DOHH2 (cell line): ENCODE measurements at regions not wholly inside any gene's neighbourhood (a gene's known extent, or its start where the extent isn't known, plus 50 kb on each side); places are given as distances from the start of the nearest gene placed in this dataset.

ENCODE experiments used
- H3F3A ChIP-seq: fragments of 200-600 bp; sonication (generic), shearing (Covaris generic); 2 replicates; pipeline ENCODE4 v1.6.0; 2016; ENCODE audit warnings: antibody characterized with exemption, mild to moderate bottlenecking; ENCODE audit not compliant: control insufficient read depth, insufficient read depth
- H3K27ac ChIP-seq: fragments of 200-600 bp; sonication (generic); 2 replicates; pipeline ENCODE4 v1.5.1; 2014; ENCODE audit warnings: low read depth, mild to moderate bottlenecking, low read length, moderate library complexity
- H3K27me3 ChIP-seq: fragments of 200-600 bp; sonication (generic); 2 replicates; pipeline ENCODE4 v1.6.1; 2014; ENCODE audit warnings: mild to moderate bottlenecking, low read length, mixed read lengths; ENCODE audit not compliant: control insufficient read depth
- H3K36me3 ChIP-seq: fragments of 200-600 bp; sonication (generic); 2 replicates; pipeline ENCODE4 v1.6.1; 2014; ENCODE audit warnings: mild to moderate bottlenecking, low read length, moderate library complexity, mixed read lengths; ENCODE audit not compliant: control insufficient read depth
- H3K4me1 ChIP-seq: fragments of 200-600 bp; sonication (generic); 2 replicates; pipeline ENCODE4 v1.6.1; 2014; ENCODE audit warnings: mild to moderate bottlenecking, low read length, mixed read lengths; ENCODE audit not compliant: control insufficient read depth
- H3K4me2 ChIP-seq: fragments of 200-600 bp; sonication (generic); 2 replicates; pipeline ENCODE4 v1.6.0; 2014; ENCODE audit warnings: mild to moderate bottlenecking, low read length, moderate library complexity
- H3K4me3 ChIP-seq: fragments of 200-600 bp; sonication (generic); 2 replicates; pipeline ENCODE4 v1.5.1; 2014; ENCODE audit warnings: mild to moderate bottlenecking, low read length, mixed read lengths
- H3K79me2 ChIP-seq: fragments of 200-600 bp; sonication (generic); 2 replicates; pipeline ENCODE4 v1.6.1; 2014; ENCODE audit warnings: mild to moderate bottlenecking, low read length, mixed read lengths; ENCODE audit not compliant: control insufficient read depth
- H3K9me2 ChIP-seq: fragments of 200-600 bp; sonication (generic); replicated peaks from 2 replicates; pipeline ENCODE4 v1.6.1; 2014; ENCODE audit warnings: mild to moderate bottlenecking, low read length, mixed read lengths; ENCODE audit not compliant: control insufficient read depth
- H3K9me3 ChIP-seq: fragments of 200-600 bp; sonication (generic); 2 replicates; pipeline ENCODE4 v1.6.1; 2014; ENCODE audit warnings: antibody characterized with exemption, low read length, mixed read lengths; ENCODE audit not compliant: control insufficient read depth, insufficient read depth
- H4K20me1 ChIP-seq: fragments of 200-600 bp; sonication (generic); 2 replicates; pipeline ENCODE4 v1.6.0; 2014; ENCODE audit warnings: low read depth, mild to moderate bottlenecking, antibody characterized with exemption, low read length, moderate library complexity; ENCODE audit not compliant: control insufficient read depth, insufficient read depth
- EZH2phosphoT487 ChIP-seq: fragments of 200-600 bp; sonication (generic); IDR thresholded peaks from 2 replicates; pipeline ENCODE4 v1.6.1; 2017; ENCODE audit warnings: borderline replicate concordance, mild to moderate bottlenecking, antibody characterized with exemption, low read length, moderate library complexity, mixed read lengths
- TF ChIP-seq, protein P1 (sequence below): fragments of 200-600 bp; sonication (generic); IDR thresholded peaks from one replicate; pipeline ENCODE4 v1.5.1; 2014; ENCODE audit warnings: antibody characterized with exemption, mild to moderate bottlenecking, low read depth, low read length; ENCODE audit not compliant: poor library complexity, severe bottlenecking

DNA sequence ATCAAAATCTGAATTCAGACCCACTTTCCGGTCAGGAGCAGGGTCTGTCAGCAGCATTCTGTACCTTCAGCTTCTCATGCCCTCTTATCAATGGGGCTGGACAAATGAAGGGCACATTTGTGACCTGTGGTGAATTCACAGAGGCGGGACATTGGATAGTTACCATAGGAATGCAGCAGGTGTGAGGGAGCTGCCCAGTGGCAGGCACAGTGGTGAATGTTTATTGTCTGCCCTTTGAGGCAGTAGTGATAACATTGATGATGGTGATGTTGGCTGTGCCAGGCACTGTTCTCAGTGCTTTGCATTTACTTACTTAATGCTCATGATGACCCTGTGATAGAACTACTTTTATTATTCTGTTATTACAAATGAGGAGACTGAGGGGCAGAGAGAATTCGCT is 101.2 kb upstream of the KIT start:
- Histone ChIP-seq H3K9me3 (no peaks in the 10 kb centered on the region), H3K79me2 (no peaks in the 10 kb centered on the region), H3K4me1 (no peaks in the 10 kb centered on the region), H3K4me3 (no peak overlapping the region), H3K4me2 (no peak overlapping the region), H3K36me3 (no peaks in the 10 kb centered on the region), H3F3A (no peaks in the 10 kb centered on the region), H3K27ac (no peak overlapping the region), H3K9me2 (no peaks in the 10 kb centered on the region), H3K27me3 (no peaks in the 10 kb centered on the region), H4K20me1 (no peaks in the 10 kb centered on the region)
- TF ChIP-seq, protein P1, sequence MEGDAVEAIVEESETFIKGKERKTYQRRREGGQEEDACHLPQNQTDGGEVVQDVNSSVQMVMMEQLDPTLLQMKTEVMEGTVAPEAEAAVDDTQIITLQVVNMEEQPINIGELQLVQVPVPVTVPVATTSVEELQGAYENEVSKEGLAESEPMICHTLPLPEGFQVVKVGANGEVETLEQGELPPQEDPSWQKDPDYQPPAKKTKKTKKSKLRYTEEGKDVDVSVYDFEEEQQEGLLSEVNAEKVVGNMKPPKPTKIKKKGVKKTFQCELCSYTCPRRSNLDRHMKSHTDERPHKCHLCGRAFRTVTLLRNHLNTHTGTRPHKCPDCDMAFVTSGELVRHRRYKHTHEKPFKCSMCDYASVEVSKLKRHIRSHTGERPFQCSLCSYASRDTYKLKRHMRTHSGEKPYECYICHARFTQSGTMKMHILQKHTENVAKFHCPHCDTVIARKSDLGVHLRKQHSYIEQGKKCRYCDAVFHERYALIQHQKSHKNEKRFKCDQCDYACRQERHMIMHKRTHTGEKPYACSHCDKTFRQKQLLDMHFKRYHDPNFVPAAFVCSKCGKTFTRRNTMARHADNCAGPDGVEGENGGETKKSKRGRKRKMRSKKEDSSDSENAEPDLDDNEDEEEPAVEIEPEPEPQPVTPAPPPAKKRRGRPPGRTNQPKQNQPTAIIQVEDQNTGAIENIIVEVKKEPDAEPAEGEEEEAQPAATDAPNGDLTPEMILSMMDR: no peak
- TF ChIP-seq EZH2phosphoT487: no peak

DNA sequence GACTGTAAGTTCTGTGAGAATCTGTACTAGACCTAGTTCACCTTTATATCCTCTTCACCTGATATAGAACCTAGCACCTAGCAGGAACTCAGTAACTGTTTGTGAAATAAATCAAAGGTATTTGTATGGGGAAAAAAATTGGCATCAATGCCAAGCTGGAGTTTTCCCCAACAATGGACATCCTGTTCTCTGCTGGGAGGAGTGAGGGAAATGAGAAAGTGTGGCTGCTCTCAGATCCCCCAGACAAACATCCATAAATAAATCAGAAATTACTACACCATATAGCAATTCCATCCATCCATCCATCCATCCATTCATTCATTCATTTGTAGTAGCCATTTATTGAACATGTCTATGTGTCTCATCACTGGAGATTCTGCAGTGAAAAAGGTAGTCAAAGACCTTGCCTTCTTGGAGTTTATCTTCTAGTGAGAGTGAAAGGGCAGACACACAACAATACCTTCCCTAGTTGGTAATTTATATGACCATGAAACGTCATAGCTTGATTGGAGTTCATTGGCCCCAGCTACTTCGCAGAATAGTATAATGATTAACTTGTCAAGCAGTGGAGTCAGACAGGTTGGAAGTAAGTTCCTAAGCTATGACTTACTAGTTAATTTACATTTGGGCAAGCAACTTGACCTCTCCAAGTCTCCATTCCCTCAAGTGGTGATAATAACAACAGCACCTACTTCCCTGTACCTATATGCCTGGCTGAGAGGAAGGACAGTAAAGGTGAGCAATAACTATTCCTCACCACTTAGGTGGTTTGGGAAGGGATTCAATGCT is 98.7 kb upstream of the KIT start:
- H3K9me2 ChIP-seq: no peaks in the 10 kb centered on the region
- no peak overlapping the region for H3K27ac ChIP-seq
- H3F3A ChIP-seq: no peaks in the 10 kb centered on the region
- TF ChIP-seq EZH2phosphoT487: no peak
- TF ChIP-seq, protein P1: no peak
- H3K36me3 ChIP-seq: no peaks in the 10 kb centered on the region
- H3K9me3 ChIP-seq: no peaks in the 10 kb centered on the region
- no peak overlapping the region for H3K4me3 ChIP-seq
- no peak overlapping the region for H3K4me2 ChIP-seq
- H3K4me1 ChIP-seq: no peaks in the 10 kb centered on the region
- H3K79me2 ChIP-seq: no peaks in the 10 kb centered on the region
- H4K20me1 ChIP-seq: no peaks in the 10 kb centered on the region
- no peaks in the 10 kb centered on the region for H3K27me3 ChIP-seq

GRCh38 chr4:54560513-54560912 is 97.2 kb upstream of the KIT start:
- H3K9me2 ChIP-seq: no peaks in the 10 kb centered on the region
- TF ChIP-seq, protein P1: no peak
- H3K4me1 ChIP-seq: no peaks in the 10 kb centered on the region
- no peaks in the 10 kb centered on the region for H3K9me3 ChIP-seq
- H3F3A ChIP-seq: no peaks in the 10 kb centered on the region
- no peaks in the 10 kb centered on the region for H3K36me3 ChIP-seq
- H3K79me2 ChIP-seq: no peaks in the 10 kb centered on the region
- no peaks in the 10 kb centered on the region for H4K20me1 ChIP-seq
- H3K4me2 ChIP-seq: no peak overlapping the region
- H3K27me3 ChIP-seq: no peaks in the 10 kb centered on the region
- no peak overlapping the region for H3K4me3 ChIP-seq
- H3K27ac ChIP-seq: no peak overlapping the region
